Fibroblast of the aortic adventitia (primary cell): ENCODE measurements at regions not wholly inside any gene's neighbourhood (a gene's known extent, or its start where the extent isn't known, plus 50 kb on each side); places are given as distances from the start of the nearest gene placed in this dataset.

Experiments
- DNase-seq: peaks from one replicate; pipeline ENCODE4 v3.0.0-alpha.2; 2010; ENCODE audit warnings: low read depth
- H3K4me3 ChIP-seq: 2 replicates; pipeline ENCODE4 v1.5.1; 2011; ENCODE audit warnings: low read depth, mild to moderate bottlenecking, control low read depth, low read length, moderate library complexity
- TF ChIP-seq, protein P1 (sequence below): IDR thresholded peaks from 2 replicates; pipeline ENCODE4 v1.5.1; 2011; ENCODE audit warnings: mild to moderate bottlenecking, low read length, control low read depth, inconsistent platforms; ENCODE audit not compliant: insufficient read depth

GRCh38 chr6:122308074-122308473 is 91.4 kb upstream of the HSF2 start:
- no peak for DNase-seq
- H3K4me3 ChIP-seq, result no peak overlapping the region
- TF ChIP-seq, protein P1, sequence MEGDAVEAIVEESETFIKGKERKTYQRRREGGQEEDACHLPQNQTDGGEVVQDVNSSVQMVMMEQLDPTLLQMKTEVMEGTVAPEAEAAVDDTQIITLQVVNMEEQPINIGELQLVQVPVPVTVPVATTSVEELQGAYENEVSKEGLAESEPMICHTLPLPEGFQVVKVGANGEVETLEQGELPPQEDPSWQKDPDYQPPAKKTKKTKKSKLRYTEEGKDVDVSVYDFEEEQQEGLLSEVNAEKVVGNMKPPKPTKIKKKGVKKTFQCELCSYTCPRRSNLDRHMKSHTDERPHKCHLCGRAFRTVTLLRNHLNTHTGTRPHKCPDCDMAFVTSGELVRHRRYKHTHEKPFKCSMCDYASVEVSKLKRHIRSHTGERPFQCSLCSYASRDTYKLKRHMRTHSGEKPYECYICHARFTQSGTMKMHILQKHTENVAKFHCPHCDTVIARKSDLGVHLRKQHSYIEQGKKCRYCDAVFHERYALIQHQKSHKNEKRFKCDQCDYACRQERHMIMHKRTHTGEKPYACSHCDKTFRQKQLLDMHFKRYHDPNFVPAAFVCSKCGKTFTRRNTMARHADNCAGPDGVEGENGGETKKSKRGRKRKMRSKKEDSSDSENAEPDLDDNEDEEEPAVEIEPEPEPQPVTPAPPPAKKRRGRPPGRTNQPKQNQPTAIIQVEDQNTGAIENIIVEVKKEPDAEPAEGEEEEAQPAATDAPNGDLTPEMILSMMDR, result no peak

DNA sequence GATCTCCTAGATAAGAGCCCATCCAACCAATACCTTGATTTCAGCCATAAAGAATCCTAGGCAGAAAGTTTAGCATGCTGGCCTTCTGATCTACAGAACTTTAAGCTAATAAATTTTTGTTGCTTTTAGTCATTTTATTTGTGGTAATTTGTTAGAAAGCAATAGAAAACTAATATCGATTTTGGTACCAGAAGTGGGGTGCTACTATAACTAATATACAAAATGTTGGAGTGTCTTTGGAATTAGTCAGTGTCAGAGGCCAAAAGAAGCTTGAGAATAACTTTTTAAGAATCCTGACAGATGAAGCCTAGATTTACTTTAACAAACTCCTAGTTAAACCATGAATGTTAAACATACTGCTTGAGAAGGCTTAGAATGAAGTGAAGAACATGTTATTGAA is 83.6 kb upstream of the HSF2 start:
- no peak for DNase-seq
- no peak overlapping the region for H3K4me3 ChIP-seq
- TF ChIP-seq, protein P1, result no peak

DNA sequence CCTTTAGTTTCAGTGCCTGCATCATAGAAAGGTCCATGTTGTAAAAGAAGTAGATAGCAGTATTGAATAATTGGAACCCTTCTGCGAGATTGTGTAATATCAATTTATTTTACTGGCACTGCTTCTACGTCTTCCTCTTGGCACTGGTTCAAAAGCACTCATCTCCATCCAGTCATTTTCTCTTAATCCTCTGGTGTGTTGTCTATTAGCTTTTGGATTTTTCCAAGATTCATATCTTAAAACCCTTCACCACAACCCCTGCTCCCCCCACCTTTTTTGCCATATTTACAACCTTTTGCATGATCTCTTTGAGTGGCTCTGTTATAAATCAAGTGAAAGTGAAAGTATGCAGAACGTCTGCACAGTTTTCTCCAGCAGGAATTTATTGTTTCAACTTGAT is 76.6 kb upstream of the HSF2 start:
- peak overlapping the region; percentile 55 for H3K4me3 ChIP-seq
- peak; percentile 53 for DNase-seq
- TF ChIP-seq, protein P1, result no peak

DNA sequence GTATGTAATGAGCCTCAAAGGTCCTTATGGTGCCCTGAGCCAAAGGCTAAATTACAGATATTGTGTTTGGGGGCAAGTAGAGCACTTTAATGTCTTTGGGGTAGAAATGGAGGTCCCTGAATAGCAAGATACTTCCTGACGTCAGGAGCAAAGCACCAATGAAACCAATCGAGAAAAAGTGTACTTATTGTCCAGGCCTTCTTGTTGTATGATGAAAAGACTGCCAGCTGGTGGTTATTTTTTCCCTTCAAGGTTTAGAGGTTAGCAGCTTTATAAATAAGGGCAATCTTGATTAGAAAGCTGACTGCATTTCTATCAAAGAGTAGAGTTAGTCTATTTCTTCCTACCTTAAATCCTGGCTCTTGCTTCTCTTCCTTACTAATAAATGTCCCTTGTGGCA is 76.1 kb upstream of the HSF2 start:
- TF ChIP-seq, protein P1, result no peak
- peak overlapping the region; percentile 55 for H3K4me3 ChIP-seq
- DNase-seq, result no peak

DNA sequence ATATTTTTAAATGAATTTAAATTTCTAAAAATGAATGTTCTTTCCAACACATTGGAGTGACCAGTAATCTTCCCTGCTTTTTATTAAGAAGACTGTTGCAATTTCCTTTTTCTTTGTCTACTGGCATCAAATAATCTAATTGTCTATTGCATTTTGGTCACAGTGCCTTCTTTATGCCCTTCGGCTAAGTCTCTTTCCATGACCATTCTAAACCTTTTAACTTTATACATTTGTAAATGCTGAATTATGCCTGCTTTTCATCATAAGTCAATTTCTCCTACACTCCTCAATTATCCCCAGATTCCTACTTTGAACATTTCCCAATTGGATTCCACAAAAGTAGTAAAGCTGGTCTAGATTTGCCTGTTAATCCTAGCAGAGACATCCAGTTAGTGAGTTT is 69.1 kb upstream of the HSF2 start:
- H3K4me3 ChIP-seq, result no peak overlapping the region

GRCh38 chr6:122337645-122338044 is 61.8 kb upstream of the HSF2 start:
- no peak for DNase-seq
- H3K4me3 ChIP-seq, result no peak overlapping the region
- TF ChIP-seq, protein P1, result no peak

More for the DNA sequence above, 69.1 kb upstream of the HSF2 start:
- TF ChIP-seq, protein P1, result no peak
- no peak for DNase-seq

- TF ChIP-seq, protein P1, result no peak
These were observed 59.8 kb upstream of the HSF2 start for GRCh38 chr6:122339661-122340060.

More at GRCh38 chr6:122339661-122340060, 59.8 kb upstream of the HSF2 start:
- no peak for DNase-seq
- H3K4me3 ChIP-seq, result no peak overlapping the region
